Myocyte (in vitro differentiated cells): ENCODE measurements at regions not wholly inside any gene's neighbourhood (a gene's known extent, or its start where the extent isn't known, plus 50 kb on each side); places are given as distances from the start of the nearest gene placed in this dataset.
A peak's percentile ranks its signal among the peaks of the same experiment; 100 is the strongest.

ENCODE experiments used
- DNase-seq: peaks from one replicate; pipeline ENCODE4 v3.0.0-alpha.2; 2012; ENCODE audit warnings: low read depth

GRCh38 chr11:121944556-121945230 lies 171.3 kb downstream of the BLID start:
- DNase-seq = no peak

GRCh38 chr11:121938076-121938475 lies 177.9 kb downstream of the BLID start:
- no peak for DNase-seq

- no peak for DNase-seq
Observed at GRCh38 chr11:121936781-121937447, 179.1 kb downstream of the BLID start.

- peak; percentile 6 for DNase-seq
Observed at GRCh38 chr11:121936370-121936769, 179.6 kb downstream of the BLID start.

- no peak for DNase-seq
Observed at GRCh38 chr11:121933694-121934093, 182.3 kb downstream of the BLID start.

- DNase-seq = no peak
Observed at GRCh38 chr11:121933294-121933693, 182.7 kb downstream of the BLID start.

GRCh38 chr11:121932646-121933185 lies 183.3 kb downstream of the BLID start:
- no peak for DNase-seq

- no peak for DNase-seq
Observed at GRCh38 chr11:121931748-121932352, 184.2 kb downstream of the BLID start.

GRCh38 chr11:121931121-121931520 lies 184.9 kb downstream of the BLID start:
- no peak for DNase-seq

GRCh38 chr11:121930004-121930965 lies 185.7 kb downstream of the BLID start:
- DNase-seq = peak; percentile 14

GRCh38 chr11:121929581-121929980 lies 186.4 kb downstream of the BLID start:
- peak; percentile 76 for DNase-seq

GRCh38 chr11:121928597-121929580 lies 187.1 kb downstream of the BLID start:
- DNase-seq = no peak

GRCh38 chr11:121927789-121928188 lies 188.2 kb downstream of the BLID start:
- no peak for DNase-seq

- DNase-seq = no peak
Observed at GRCh38 chr11:121927097-121927785, 188.8 kb downstream of the BLID start.

- DNase-seq = no peak
Observed at GRCh38 chr11:121924191-121924590, 191.8 kb downstream of the BLID start.

- DNase-seq = no peak
Observed at GRCh38 chr11:121917482-121917881, 198.5 kb downstream of the BLID start.

GRCh38 chr11:121914508-121915059 lies 201.4 kb downstream of the BLID start:
- DNase-seq = no peak

GRCh38 chr11:121909596-121909995 lies 206.4 kb downstream of the BLID start:
- no peak for DNase-seq

GRCh38 chr11:121907379-121907778 lies 208.6 kb downstream of the BLID start:
- DNase-seq = no peak
